Trophoblast cell (in vitro differentiated cells and primary cell): ENCODE measurements at regions not wholly inside any gene's neighbourhood (a gene's known extent, or its start where the extent isn't known, plus 50 kb on each side); places are given as distances from the start of the nearest gene placed in this dataset.

Source experiments
- DNase-seq, 2 donors: peaks; one replicate each; pipeline ENCODE4 v3.0.0-alpha.2; 2016
- H2AFZ ChIP-seq: 2 replicates; pipeline ENCODE4 v1.6.1; 2013; ENCODE audit warnings: low read length, moderate library complexity, mild to moderate bottlenecking; ENCODE audit not compliant: insufficient read depth, poor library complexity
- H2AK5ac ChIP-seq: 2 replicates; pipeline ENCODE4 v1.6.1; 2013; ENCODE audit warnings: mild to moderate bottlenecking, low read length
- H2BK120ac ChIP-seq: 2 replicates; pipeline ENCODE4 v1.6.1; 2013; ENCODE audit warnings: low read length, mild to moderate bottlenecking, moderate library complexity; ENCODE audit not compliant: insufficient read depth, poor library complexity
- H2BK12ac ChIP-seq: 2 replicates; pipeline ENCODE4 v1.6.1; 2013; ENCODE audit warnings: mild to moderate bottlenecking, low read length, moderate library complexity
- H2BK5ac ChIP-seq: 2 replicates; pipeline ENCODE4 v1.6.1; 2013; ENCODE audit warnings: low read length, low read depth, moderate library complexity, mild to moderate bottlenecking; ENCODE audit not compliant: poor library complexity
- H3K14ac ChIP-seq: 2 replicates; pipeline ENCODE4 v1.6.1; 2013; ENCODE audit warnings: mild to moderate bottlenecking, low read length
- H3K18ac ChIP-seq: 2 replicates; pipeline ENCODE4 v1.6.1; 2013; ENCODE audit warnings: mild to moderate bottlenecking, low read length
- H3K23ac ChIP-seq: 2 replicates; pipeline ENCODE4 v1.6.1; 2013; ENCODE audit warnings: low read length
- H3K27ac ChIP-seq: 2 replicates; pipeline ENCODE4 v1.5.1; 2013; ENCODE audit warnings: low read depth, mild to moderate bottlenecking, inconsistent platforms, low read length, moderate library complexity
- H3K27me3 ChIP-seq: 2 replicates; pipeline ENCODE4 v1.6.1; 2013; ENCODE audit warnings: inconsistent platforms, mild to moderate bottlenecking, low read length, moderate library complexity; ENCODE audit not compliant: insufficient read depth
- H3K36me3 ChIP-seq, 2 experiments: 1 replicate in 1 of 2; 2 replicates in 1 of 2; pipeline ENCODE4 v1.6.1; 2013; ENCODE audit warnings: low read length in 2 of 2, mild to moderate bottlenecking in 2 of 2, moderate library complexity in 1 of 2; ENCODE audit not compliant: insufficient read depth in 2 of 2, control insufficient read depth in 1 of 2
- H3K4ac ChIP-seq: 2 replicates; pipeline ENCODE4 v1.6.1; 2013; ENCODE audit warnings: low read depth, mild to moderate bottlenecking, low read length, moderate library complexity
- H3K4me1 ChIP-seq, 2 experiments: 1 replicate in 1 of 2; 2 replicates in 1 of 2; pipeline ENCODE4 v1.6.1; 2013; ENCODE audit warnings: low read length in 2 of 2, mild to moderate bottlenecking in 2 of 2, moderate library complexity in 1 of 2; ENCODE audit not compliant: insufficient read depth in 2 of 2, control insufficient read depth in 1 of 2
- H3K4me2 ChIP-seq: 2 replicates; pipeline ENCODE4 v1.6.1; 2013; ENCODE audit warnings: inconsistent platforms, mild to moderate bottlenecking, low read length, moderate library complexity
- H3K4me3 ChIP-seq: 2 replicates; pipeline ENCODE4 v1.5.1; 2013; ENCODE audit warnings: mild to moderate bottlenecking, low read depth, low read length, inconsistent platforms
- H3K79me1 ChIP-seq: one replicate; pipeline ENCODE4 v1.6.1; 2013; ENCODE audit warnings: low read length
- H3K79me2 ChIP-seq: 2 replicates; pipeline ENCODE4 v1.6.1; 2013; ENCODE audit warnings: low read length, mild to moderate bottlenecking; ENCODE audit not compliant: control insufficient read depth, insufficient read depth, poor library complexity
- H3K9ac ChIP-seq: 2 replicates; pipeline ENCODE4 v1.6.1; 2013; ENCODE audit warnings: mild to moderate bottlenecking, low read length
- H3K9me3 ChIP-seq: 2 replicates; pipeline ENCODE4 v1.6.1; 2013; ENCODE audit warnings: low read depth, mild to moderate bottlenecking, control low read depth, inconsistent platforms, low read length; ENCODE audit not compliant: insufficient read depth
- H4K12ac ChIP-seq: 2 replicates; pipeline ENCODE4 v1.6.1; 2013; ENCODE audit warnings: low read depth, mild to moderate bottlenecking, low read length, moderate library complexity
- H4K8ac ChIP-seq: 2 replicates; pipeline ENCODE4 v1.6.1; 2013; ENCODE audit warnings: low read depth, mild to moderate bottlenecking, low read length, moderate library complexity
- H4K91ac ChIP-seq: one replicate; pipeline ENCODE4 v1.6.1; 2013; ENCODE audit warnings: low read depth, mild to moderate bottlenecking, low read length, moderate library complexity
- WGBS: extraction: QIAGEN DNeasy Blood & Tissue Kit; methylation state at CpG from one replicate; pipeline ENCODE4 v1.1.7; 2013; ENCODE audit warnings: missing lambda C conversion rate; ENCODE audit not compliant: insufficient read length, insufficient coverage; ENCODE audit errors: extremely low coverage; 5-methylcytosine and 5-hydroxymethylcytosine counted together

DNA sequence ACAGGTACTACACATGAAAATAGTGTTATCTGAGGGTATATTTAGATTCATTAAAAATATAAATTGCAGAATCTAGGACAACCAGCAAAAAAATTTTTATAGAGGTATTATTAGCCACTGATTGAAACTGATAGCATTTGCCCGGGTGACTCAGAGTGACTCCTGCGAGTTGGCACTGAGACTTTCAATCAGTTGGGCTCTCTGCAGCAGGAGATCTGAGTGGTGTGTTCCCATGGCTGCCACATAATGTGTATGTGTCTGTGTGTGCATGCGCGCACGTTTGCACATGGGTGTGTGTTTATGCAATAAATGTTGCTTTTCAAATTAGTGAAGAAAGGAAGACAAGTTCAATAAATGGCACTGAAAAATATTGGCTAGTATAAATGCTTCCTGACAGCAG lies 100.1 kb upstream of the MRPS30 start:
- Histone ChIP-seq H3K4me1 (no peaks in the 10 kb centered on the region), H2AK5ac (no peak overlapping the region)

DNA sequence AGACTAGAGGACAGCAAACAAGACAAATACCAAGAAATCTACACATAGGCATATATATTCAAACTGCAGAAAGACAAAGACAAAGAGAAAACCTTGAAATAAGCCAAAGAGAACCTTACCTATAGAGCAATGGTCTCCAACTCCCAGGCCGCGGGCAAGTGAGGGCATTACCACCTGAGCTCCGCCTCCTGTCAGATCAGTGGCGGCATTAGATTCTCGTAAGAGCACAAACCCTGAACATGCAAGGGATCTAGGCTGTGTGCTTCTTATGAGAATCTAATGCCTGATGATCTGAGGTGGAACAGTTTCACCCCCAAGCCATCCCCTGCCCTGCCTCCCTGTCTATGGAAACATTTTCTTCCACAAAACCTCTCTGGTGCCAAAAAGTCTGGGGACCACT lies 101.0 kb upstream of the MRPS30 start:
- no peak overlapping the region for H3K4me3 ChIP-seq
- no peak overlapping the region for H3K27ac ChIP-seq
- H2AK5ac ChIP-seq = no peak overlapping the region
- H3K4ac ChIP-seq = no peak overlapping the region
- no peaks in the 10 kb centered on the region for H3K4me1 ChIP-seq
- no peak overlapping the region for H3K18ac ChIP-seq
- no CpG with 5 or more reads among the region's 5 CpGs for WGBS
- H3K14ac ChIP-seq = no peak overlapping the region
- H3K23ac ChIP-seq = no peak overlapping the region
- no peak overlapping the region for H3K4me2 ChIP-seq
- H3K79me2 ChIP-seq = no peaks in the 10 kb centered on the region
- no peak overlapping the region for H4K12ac ChIP-seq
- no peak overlapping the region for H2BK12ac ChIP-seq
- no peak overlapping the region for H4K91ac ChIP-seq
- no peak for DNase-seq
- peaks cover 2% of the 10 kb centered on the region for H3K9me3 ChIP-seq
- H3K36me3 ChIP-seq = no peaks in the 10 kb centered on the region
- no peak overlapping the region for H2AFZ ChIP-seq
- H3K9ac ChIP-seq = no peak overlapping the region
- H3K79me1 ChIP-seq = no peaks in the 10 kb centered on the region
- H4K8ac ChIP-seq = no peak overlapping the region
- no peaks in the 10 kb centered on the region for H3K27me3 ChIP-seq
- no peak overlapping the region for H2BK5ac ChIP-seq
- H2BK120ac ChIP-seq = no peak overlapping the region

More for the DNA sequence above, 100.1 kb upstream of the MRPS30 start:
- Histone ChIP-seq H3K79me1 (no peaks in the 10 kb centered on the region), H3K79me2 (no peaks in the 10 kb centered on the region), H3K27me3 (no peaks in the 10 kb centered on the region), H3K9ac (no peak overlapping the region), H3K14ac (no peak overlapping the region), H3K18ac (no peak overlapping the region), H3K36me3 (no peaks in the 10 kb centered on the region), H3K4me3 (no peak overlapping the region), H2BK120ac (no peak overlapping the region), H4K91ac (no peak overlapping the region), H3K23ac (no peak overlapping the region), H3K4me2 (no peak overlapping the region), H3K4ac (no peak overlapping the region), H3K27ac (no peak overlapping the region), H4K8ac (no peak overlapping the region), H2BK12ac (no peak overlapping the region), H2AFZ (no peak overlapping the region), H3K9me3 (peaks cover 2% of the 10 kb centered on the region), H2BK5ac (no peak overlapping the region), H4K12ac (no peak overlapping the region)
- WGBS = no CpG with 5 or more reads among the region's 5 CpGs
- no peak for DNase-seq

DNA sequence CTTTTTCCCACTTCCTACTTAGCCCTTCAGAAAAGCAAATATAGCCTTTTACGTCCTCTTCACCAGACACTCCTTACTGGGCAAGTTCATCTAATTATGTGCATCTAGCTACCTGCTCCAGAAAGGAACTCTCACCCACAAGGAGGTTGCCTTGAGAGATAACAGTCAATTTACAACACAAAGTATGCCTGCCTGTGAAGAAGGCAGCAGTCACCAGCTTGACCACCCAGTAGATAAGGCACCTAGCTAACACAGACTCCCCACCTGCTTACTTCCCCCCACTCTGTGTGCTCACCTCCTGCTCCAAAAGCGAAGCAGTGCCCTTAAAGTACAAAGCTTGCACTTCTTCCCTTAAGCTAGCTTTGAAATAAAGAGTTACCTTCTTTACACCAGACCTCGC lies 111.7 kb upstream of the MRPS30 start:
- H2BK12ac ChIP-seq = no peak overlapping the region
- no peaks in the 10 kb centered on the region for H3K27me3 ChIP-seq
- peaks cover 0 to 2% of the 10 kb centered on the region in 2 experiments for H3K4me1 ChIP-seq
- peaks cover 3% of the 10 kb centered on the region for H3K9me3 ChIP-seq
- no peak overlapping the region for H3K4me2 ChIP-seq
- H4K8ac ChIP-seq = no peak overlapping the region
- H3K4ac ChIP-seq = no peak overlapping the region
- H3K9ac ChIP-seq = no peak overlapping the region
- no peaks in the 10 kb centered on the region for H3K79me2 ChIP-seq
- H3K27ac ChIP-seq = no peak overlapping the region
- no peak overlapping the region for H2AFZ ChIP-seq
- H2BK120ac ChIP-seq = no peak overlapping the region
- no peak for DNase-seq
- no peak overlapping the region for H3K23ac ChIP-seq
- WGBS = no CpG with 5 or more reads among the region's 3 CpGs
- no peaks in the 10 kb centered on the region for H3K79me1 ChIP-seq
- no peaks in the 10 kb centered on the region for H3K36me3 ChIP-seq
- H2AK5ac ChIP-seq = no peak overlapping the region
- no peak overlapping the region for H3K14ac ChIP-seq
- H4K91ac ChIP-seq = no peak overlapping the region
- H4K12ac ChIP-seq = no peak overlapping the region
- no peak overlapping the region for H3K18ac ChIP-seq
- no peak overlapping the region for H3K4me3 ChIP-seq
- H2BK5ac ChIP-seq = no peak overlapping the region

GRCh38 chr5:44695259-44695658 lies 113.5 kb upstream of the MRPS30 start:
- no peak overlapping the region for H2BK12ac ChIP-seq
- no peak overlapping the region for H2AFZ ChIP-seq
- H3K4me2 ChIP-seq = no peak overlapping the region
- no peaks in the 10 kb centered on the region for H3K79me2 ChIP-seq
- H3K9ac ChIP-seq = no peak overlapping the region
- H3K27me3 ChIP-seq = no peaks in the 10 kb centered on the region
- no peak overlapping the region for H3K4ac ChIP-seq
- no peak overlapping the region for H3K23ac ChIP-seq
- H4K91ac ChIP-seq = no peak overlapping the region
- H3K18ac ChIP-seq = no peak overlapping the region
- no peak overlapping the region for H3K27ac ChIP-seq
- no peaks in the 10 kb centered on the region for H3K79me1 ChIP-seq
- no CpG with 5 or more reads among the region's 6 CpGs for WGBS
- no peak overlapping the region for H3K4me3 ChIP-seq
- no peak overlapping the region for H3K14ac ChIP-seq
- H3K4me1 ChIP-seq = peaks cover 0 to 2% of the 10 kb centered on the region in 2 experiments
- no peak overlapping the region for H2AK5ac ChIP-seq
- no peak overlapping the region for H2BK120ac ChIP-seq
- H4K12ac ChIP-seq = no peak overlapping the region
- no peaks in the 10 kb centered on the region for H3K36me3 ChIP-seq
- H4K8ac ChIP-seq = no peak overlapping the region
- DNase-seq = no peak
- H3K9me3 ChIP-seq = peaks cover 3% of the 10 kb centered on the region
- no peak overlapping the region for H2BK5ac ChIP-seq
